Pancreas (tissue), 10 donors: ENCODE measurements at regions not wholly inside any gene's neighbourhood (a gene's known extent, or its start where the extent isn't known, plus 50 kb on each side); places are given as distances from the start of the nearest gene placed in this dataset.
"Not testable (repeated sequence)": the region's sequence is repeated elsewhere in the genome, so short reads cannot be mapped to it uniquely, and the experiment has no call there.

Experiments
- ATAC-seq, 4 donors: fragments of 200-7000 bp; cut with Tn5 transposase; one replicate each; pipeline versions ENCODE4 v1.8.0 to v1.9.1; 2020; ENCODE audit warnings: mild to moderate bottlenecking in 4 of 4, moderate library complexity in 4 of 4
- DNase-seq, 6 donors: peaks; one replicate each; pipeline ENCODE4 v3.0.0-alpha.2; 2020
- FAIRE-seq: peaks from 2 replicates; lab custom pipeline; 2012; peaks lifted over from hg19 to GRCh38; lab: Jason Lieb, UNC
- H3K27ac ChIP-seq, 4 donors: fragments of 200-600 bp; sonication (generic); 1 replicate in 3 of 4; 2 replicates in 1 of 4; pipeline versions ENCODE4 v1.5.0 to v1.8.0; 2020
- H3K27me3 ChIP-seq, 4 donors: fragments of 200-600 bp; one replicate each; pipeline ENCODE4 v1.8.0; 2021
- H3K36me3 ChIP-seq, 3 donors: fragments of 200-600 bp; sonication (generic) in 1 of 3; one replicate each; pipeline versions ENCODE4 v1.5.0 to v1.8.0; 2020 to 2021
- H3K4me1 ChIP-seq, 3 donors: fragments of 200-600 bp; one replicate each; pipeline ENCODE4 v1.8.0; 2021
- H3K4me3 ChIP-seq, 4 donors: fragments of 200-600 bp; sonication (generic) in 2 of 4; one replicate each; pipeline versions ENCODE4 v1.5.0 to v1.8.0; 2020 to 2021
- H3K9me3 ChIP-seq, 4 donors: fragments of 200-600 bp; one replicate each; pipeline ENCODE4 v1.8.0; 2021
- WGBS, 2 donors: extraction: QIAGEN DNeasy Blood & Tissue Kit; methylation state at CpG; one replicate each; pipeline ENCODE4 v1.1.7; 2013; 5-methylcytosine and 5-hydroxymethylcytosine counted together
- intact Hi-C, 3 donors: fragments of 100-400 bp; cut with DNase I; formaldehyde crosslinking; loops; one replicate each; pipeline versions ENCODE4 v1.11.1 to v1.14.2; 2022
- TF ChIP-seq, protein P1 (sequence below), 4 donors: fragments of 200-600 bp; sonication (generic) in 3 of 4; IDR thresholded peaks; one replicate each; pipeline versions ENCODE4 v1.5.0 to v1.8.0; 2021; ENCODE audit warnings: antibody characterized with exemption in 4 of 4
- donor health status: healthy with polysubstance abuse.
- donor health status: DM: no; HTN: no; CAD: no; lungs with moderate emphysema.
- donor health status: DM: no; HTN: no; CAD: no.
- donor health status: control.
- donor health status: control.
- donor health status: Bipolar disorder and iron deficiency.
- donor health status: DM: yes; HTN: yes; CAD: no.
- donor health status: DM: no; HTN: no; CAD: no.
- donor health status: DM: no; HTN: no; CAD: no.
- donor health status: DM: yes; HTN: yes; CAD: no.

DNA sequence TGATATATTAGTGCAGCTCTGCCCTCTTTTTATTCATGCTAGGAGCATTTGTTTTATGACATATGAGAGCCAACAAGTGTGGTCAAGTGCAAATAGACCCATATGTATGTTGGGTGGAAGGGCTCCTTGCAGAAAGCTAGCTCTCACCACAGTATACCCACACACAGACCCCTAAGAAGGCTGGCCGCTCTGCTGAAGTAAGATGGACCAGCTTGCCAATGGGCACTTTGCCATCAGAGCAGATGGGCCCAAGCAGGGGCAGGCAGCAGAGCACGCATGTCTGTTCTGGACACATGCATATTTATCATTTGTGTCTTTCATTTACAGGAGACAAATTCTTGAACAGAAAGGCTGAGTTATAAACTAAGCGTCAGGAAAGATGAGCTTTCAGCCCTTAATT is 187.5 kb upstream of the DTNA start:
- Histone ChIP-seq H3K36me3 (no peaks in the 10 kb centered on the region), H3K27ac (no peak overlapping the region), H3K4me1 (peaks cover 6 to 24% (median 12%) of the 10 kb centered on the region in 3 donors), H3K27me3 (no peaks in the 10 kb centered on the region), H3K9me3 (no peaks in the 10 kb centered on the region), H3K4me3 (no peak overlapping the region)
- 37 to 40% methylated on average over 3 of the region's 3 CpGs for WGBS, 2 donors
- peak; percentile 37 to 82 (median 62) for DNase-seq
- FAIRE-seq = no peak
- TF ChIP-seq, protein P1, sequence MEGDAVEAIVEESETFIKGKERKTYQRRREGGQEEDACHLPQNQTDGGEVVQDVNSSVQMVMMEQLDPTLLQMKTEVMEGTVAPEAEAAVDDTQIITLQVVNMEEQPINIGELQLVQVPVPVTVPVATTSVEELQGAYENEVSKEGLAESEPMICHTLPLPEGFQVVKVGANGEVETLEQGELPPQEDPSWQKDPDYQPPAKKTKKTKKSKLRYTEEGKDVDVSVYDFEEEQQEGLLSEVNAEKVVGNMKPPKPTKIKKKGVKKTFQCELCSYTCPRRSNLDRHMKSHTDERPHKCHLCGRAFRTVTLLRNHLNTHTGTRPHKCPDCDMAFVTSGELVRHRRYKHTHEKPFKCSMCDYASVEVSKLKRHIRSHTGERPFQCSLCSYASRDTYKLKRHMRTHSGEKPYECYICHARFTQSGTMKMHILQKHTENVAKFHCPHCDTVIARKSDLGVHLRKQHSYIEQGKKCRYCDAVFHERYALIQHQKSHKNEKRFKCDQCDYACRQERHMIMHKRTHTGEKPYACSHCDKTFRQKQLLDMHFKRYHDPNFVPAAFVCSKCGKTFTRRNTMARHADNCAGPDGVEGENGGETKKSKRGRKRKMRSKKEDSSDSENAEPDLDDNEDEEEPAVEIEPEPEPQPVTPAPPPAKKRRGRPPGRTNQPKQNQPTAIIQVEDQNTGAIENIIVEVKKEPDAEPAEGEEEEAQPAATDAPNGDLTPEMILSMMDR (IDR thresholded peaks at IDR 0.05) = no peak
- intact Hi-C loops = no loop called here
- peak; percentile 57 to 80 (median 76) for ATAC-seq

DNA sequence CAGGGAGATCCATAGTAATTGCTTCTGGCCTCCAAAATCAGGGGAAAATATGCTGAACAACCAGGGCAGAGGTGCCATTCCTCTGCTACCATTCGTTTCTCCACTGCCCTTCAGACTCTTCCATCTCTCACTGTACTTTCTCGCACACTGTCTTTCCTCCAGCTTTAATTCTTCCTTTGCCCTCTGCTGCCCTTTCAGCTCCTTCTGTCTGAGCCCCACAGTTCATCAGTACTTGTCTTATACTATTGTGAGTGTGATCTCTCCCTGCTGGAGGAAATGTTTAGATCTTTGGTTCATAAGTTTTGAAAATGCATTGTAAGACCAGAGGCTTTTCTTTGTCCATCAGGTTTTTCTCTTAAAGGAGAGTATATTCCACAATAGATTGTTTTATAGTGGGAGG is 184.9 kb upstream of the DTNA start:
- H3K36me3 ChIP-seq = no peaks in the 10 kb centered on the region
- H3K4me1 ChIP-seq = peaks cover 15 to 24% (median 24%) of the 10 kb centered on the region in 3 donors
- no peak for ATAC-seq
- H3K4me3 ChIP-seq = no peak overlapping the region
- H3K9me3 ChIP-seq = no peaks in the 10 kb centered on the region
- H3K27ac ChIP-seq = no peak overlapping the region
- H3K27me3 ChIP-seq = no peaks in the 10 kb centered on the region
- 66 to 70% methylated on average over 2 of the region's 2 CpGs for WGBS, 2 donors
- intact Hi-C loops = no loop called here
- DNase-seq = no peak
- FAIRE-seq = no peak
- TF ChIP-seq, protein P1 (IDR thresholded peaks at IDR 0.05) = no peak

DNA sequence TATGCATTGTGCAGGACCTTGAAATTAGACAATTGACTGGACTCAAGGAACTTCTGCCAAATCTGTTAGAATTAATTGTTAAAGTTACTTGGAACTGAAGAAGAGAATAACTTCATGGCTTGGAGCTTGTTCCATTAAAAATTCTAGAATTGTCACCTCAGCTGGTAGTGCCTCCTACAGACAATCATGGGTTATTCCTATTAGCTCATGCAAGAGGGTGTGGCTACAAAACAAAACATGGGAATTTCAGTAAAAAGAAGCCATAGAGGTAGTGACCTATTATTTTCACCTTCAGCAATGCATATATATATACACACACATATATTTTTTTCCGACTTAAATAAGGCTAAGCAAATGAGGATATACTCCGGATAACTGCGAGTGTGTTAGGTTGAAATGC is 181.9 kb upstream of the DTNA start:
- Histone ChIP-seq H3K4me1 (peaks cover 14 to 24% (median 15%) of the 10 kb centered on the region in 3 donors), H3K27me3 (no peaks in the 10 kb centered on the region), H3K9me3 (no peaks in the 10 kb centered on the region), H3K4me3 (no peak overlapping the region), H3K36me3 (no peaks in the 10 kb centered on the region), H3K27ac (no peak overlapping the region)
- DNase-seq = no peak
- intact Hi-C loops = no loop called here
- no peak for FAIRE-seq
- 94 to 97% methylated on average over 3 of the region's 3 CpGs for WGBS, 2 donors
- ATAC-seq = no peak
- TF ChIP-seq, protein P1 (IDR thresholded peaks at IDR 0.05) = no peak

DNA sequence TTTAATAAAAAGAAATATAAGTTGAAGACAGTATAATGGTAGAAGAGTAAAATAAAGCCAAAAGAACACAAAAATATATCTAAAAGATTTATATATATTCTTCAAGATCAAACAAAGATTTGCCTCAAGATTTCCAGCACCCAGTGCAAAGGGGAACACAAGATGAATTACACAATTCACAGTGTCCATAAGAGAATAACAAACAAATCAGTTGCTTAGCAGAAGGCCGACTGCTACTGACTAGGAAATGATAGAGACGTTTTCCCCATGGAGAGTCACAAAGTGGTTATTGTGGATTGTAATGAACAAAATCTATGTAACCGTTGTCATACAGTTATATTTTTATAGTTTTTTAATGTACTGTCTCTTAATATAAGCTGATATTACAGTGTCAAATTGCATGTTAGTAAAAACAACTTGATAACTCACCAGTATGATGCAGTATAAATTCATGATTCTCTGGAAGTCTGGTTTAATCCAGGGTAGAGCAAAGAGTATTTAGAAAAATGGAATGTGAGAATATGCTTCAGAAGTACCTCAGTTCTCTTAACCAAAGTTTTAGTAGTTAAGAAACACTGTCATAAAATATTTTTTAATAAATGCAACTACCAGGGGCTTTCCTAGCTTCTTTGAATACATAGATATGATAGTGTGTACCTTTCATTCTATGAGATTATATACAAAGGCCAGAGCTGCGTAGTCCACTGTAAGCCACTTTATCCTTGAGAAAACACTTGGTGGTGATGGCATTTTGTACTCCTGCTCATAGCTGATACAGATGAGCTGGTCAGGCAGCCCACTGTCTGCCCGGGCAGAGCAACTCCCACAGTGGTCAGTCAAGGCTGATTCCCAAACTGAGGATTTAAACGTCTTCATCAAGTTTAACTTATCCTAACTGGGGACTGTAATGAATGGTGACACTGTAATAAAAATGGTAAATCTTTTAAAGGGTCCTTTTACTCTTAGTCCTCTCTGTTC is 180.5 kb upstream of the DTNA start:
- TF ChIP-seq, protein P1 (IDR thresholded peaks at IDR 0.05) = no peak
- DNase-seq = no peak
- WGBS, 2 donors = 35 to 37% methylated on average over 6 of the region's 6 CpGs
- Histone ChIP-seq H3K27me3 (no peaks in the 10 kb centered on the region), H3K36me3 (no peaks in the 10 kb centered on the region), H3K4me1 (peaks cover 4 to 15% (median 9%) of the 10 kb centered on the region in 3 donors), H3K9me3 (no peaks in the 10 kb centered on the region), H3K27ac (peak overlapping the region in 1 of 4 donors; percentile 6), H3K4me3 (no peak overlapping the region)
- no peak for FAIRE-seq
- intact Hi-C loops = no loop called here
- peak; percentile 66 to 88 (median 80) for ATAC-seq

DNA sequence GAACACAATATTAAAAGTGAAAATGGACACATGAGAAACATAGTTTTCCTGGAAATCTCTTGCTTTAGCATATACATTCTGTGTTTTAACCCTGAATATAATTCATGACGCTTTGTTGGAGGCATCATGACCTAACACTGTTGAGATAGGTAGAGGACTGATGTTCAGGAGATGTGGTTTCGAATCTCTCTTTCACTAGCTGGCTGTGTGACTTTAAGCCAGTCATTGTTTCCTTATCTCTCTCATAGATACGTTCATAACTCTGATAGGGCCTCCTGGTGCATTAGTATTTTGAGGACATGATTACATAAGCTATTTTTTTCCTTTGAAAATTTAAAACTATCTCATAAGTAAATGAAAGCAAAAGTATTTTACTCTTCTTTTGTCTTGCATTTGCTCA is 179.0 kb upstream of the DTNA start:
- 64 to 66% methylated on average over 3 of the region's 3 CpGs for WGBS, 2 donors

DNA sequence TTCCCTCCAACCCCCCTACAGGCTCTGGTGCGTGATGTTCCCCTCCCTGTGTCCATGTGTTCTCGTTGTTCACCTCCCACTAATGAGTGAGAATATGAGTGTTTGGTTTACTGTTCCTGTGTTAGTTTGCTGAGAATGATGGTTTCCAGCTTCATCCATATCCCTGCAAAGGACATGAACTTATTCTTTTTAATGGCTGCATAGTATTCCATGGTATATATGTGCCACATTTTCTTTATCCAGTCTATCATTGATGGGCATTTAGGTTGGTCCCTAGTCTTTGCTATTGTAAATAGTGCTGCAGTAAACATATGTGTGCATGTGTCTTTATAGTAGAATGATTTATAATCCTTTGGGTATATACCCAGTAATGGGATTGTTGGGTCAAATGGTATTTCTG is 175.5 kb upstream of the DTNA start:
- H3K9me3 ChIP-seq, FAIRE-seq, H3K4me3 ChIP-seq, DNase-seq, intact Hi-C loops, ATAC-seq, H3K27me3 ChIP-seq, H3K27ac ChIP-seq, H3K36me3 ChIP-seq: not testable (repeated sequence)
- 99 to 100% methylated on average over 2 of the region's 2 CpGs for WGBS, 2 donors
- peaks cover 3 to 27% (median 16%) of the 10 kb centered on the region in 3 donors for H3K4me1 ChIP-seq

More for the DNA sequence above, 179.0 kb upstream of the DTNA start:
- no peaks in the 10 kb centered on the region for H3K36me3 ChIP-seq
- H3K27ac ChIP-seq = no peak overlapping the region
- TF ChIP-seq, protein P1 (IDR thresholded peaks at IDR 0.05) = no peak
- ATAC-seq = no peak
- FAIRE-seq = no peak
- no peak for DNase-seq
- no peaks in the 10 kb centered on the region for H3K9me3 ChIP-seq
- H3K27me3 ChIP-seq = no peaks in the 10 kb centered on the region
- intact Hi-C loops = no loop called here
- H3K4me3 ChIP-seq = no peak overlapping the region
- H3K4me1 ChIP-seq = peaks cover 0 to 12% (median 9%) of the 10 kb centered on the region in 3 donors
